AG09319 (cell line): ENCODE measurements at regions not wholly inside any gene's neighbourhood (a gene's known extent, or its start where the extent isn't known, plus 50 kb on each side); places are given as distances from the start of the nearest gene placed in this dataset.

Source experiments
- DNase-seq: peaks from one replicate; pipeline ENCODE4 v3.0.0-alpha.2; 2010; ENCODE audit warnings: low read depth; ENCODE audit errors: extremely low read depth
- CTCF ChIP-seq: IDR thresholded peaks from 2 replicates; pipeline ENCODE4 v1.5.1; 2011; ENCODE audit warnings: low read depth, mild to moderate bottlenecking, inconsistent platforms, low read length, moderate library complexity

- no peak for DNase-seq
- TF ChIP-seq CTCF: no peak
Observed at GRCh38 chr11:90849312-90849711, 626.5 kb upstream of the CHORDC1 start.

DNA sequence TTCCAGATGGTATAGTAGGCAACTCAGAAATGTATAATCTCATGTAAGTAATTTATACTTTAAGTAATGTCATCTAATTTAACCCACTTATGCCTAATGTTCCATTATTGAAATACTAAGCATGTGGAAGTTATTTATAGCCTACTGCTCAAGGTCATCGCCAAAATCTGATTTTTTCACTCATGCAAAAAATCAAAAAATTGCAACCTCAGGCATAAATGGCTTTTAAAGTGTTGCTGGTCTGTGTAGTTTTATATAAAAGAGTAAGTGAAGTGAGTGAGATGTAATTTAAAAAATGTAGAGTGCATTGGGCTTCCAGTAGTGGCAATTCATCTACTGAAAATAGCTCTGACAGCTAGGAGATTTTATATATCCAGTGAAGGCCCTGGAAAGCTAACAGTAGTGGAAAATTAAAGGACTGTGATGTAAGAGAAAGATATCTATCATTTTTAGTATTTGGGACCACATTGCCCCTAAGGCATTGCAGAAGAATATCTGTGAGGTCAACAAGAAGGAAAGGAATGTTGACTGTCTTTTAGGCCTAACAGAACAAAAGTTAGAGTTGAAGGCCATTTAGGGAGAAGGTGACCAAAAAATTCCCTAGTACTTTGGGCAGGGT, 624.5 kb upstream of the CHORDC1 start:
- no peak for DNase-seq
- no peak for TF ChIP-seq CTCF

DNA sequence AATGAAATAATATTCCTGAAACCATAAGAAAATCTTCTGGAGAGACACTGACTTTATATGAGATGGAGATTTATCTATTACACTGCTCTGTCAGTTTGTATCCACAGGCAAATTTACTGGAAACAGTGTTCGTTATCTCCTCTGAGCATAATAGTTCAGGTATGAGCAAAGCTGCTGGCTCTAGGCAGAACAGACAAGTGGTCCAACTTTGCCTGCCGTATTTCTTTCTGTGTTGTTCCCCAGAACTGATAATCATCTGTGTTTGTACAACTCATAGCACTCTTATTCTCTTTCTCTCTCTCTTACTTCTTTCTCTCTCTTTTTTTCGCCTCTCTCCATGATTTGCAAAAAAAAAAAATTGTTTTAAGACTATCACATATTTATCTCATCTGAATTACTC, 623.8 kb upstream of the CHORDC1 start:
- DNase-seq: no peak
- no peak for TF ChIP-seq CTCF

DNA sequence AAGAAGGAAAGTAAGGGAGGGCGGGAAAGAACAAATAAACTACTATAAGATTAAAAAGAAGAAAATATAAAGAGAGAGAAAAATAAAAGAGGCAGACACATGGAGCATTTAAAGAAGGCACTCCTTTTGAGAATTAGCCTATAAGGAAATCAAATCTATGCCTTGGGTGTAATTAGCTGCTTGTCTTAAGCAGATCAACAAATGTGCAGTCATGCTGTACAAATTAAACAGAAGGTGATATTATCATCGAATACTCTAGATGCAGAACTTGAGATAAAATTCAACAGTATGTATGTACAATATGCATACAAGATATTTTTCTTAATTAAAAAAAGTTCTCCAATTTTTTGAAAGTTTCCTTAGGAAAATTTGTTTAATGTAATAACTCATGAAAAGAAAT, 623.0 kb upstream of the CHORDC1 start:
- DNase-seq: no peak
- TF ChIP-seq CTCF: no peak

DNA sequence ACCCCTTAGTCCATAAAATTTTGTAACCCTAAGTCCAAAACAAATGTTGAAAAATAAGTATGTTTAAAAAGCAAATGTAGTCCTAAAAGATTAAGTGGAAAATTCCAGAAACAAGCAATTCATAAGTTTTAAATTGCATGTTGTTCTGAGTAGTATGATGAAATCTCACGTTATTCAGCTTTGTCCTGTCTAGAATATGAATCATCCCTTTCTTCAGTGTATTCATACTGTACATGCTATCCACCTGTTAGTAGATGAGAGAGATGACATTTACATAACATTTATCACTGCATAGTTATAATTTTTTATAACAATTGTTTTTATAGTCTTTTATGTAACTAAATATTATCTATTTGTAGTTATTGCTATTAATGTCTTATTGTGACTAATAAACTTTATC, 622.3 kb upstream of the CHORDC1 start:
- no peak for TF ChIP-seq CTCF
- DNase-seq: no peak

DNA sequence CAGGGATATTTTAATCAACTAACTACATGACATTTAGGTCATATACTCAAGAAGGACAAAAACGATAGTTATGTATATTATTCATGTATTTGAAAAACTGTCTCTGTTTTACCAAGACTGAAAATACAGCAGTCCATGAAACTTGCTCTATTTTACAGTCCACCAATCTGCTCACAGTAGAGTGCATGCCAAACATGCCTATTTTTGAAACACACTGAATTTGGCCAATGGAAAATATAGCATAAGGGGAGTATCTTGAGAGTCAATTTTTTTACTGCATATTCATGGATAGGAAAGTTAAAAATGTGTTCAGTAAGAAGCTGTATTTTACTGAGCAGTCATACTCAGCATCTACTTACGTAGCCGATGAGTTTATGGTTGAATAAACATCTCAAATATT, 621.2 kb upstream of the CHORDC1 start:
- no peak for TF ChIP-seq CTCF
- no peak for DNase-seq

DNA sequence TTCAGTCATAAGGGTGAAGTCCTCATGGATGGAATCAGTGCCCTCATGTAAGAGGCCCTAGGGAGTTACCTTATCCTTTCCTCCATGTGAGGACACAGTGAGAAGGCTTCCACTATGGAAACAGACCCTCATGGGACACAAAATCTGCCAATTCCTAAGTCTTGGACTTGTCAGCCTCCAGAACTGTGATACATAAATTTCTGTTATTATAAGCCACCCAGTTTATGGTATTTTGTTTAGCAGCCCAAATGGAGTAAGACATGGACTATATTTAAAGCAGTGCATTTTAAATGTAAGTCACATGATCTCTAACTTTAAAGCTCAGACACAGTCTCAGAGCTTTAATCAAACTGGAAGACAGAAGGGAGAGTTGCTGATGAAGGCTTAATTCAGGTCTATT, 619.8 kb upstream of the CHORDC1 start:
- TF ChIP-seq CTCF: no peak
- DNase-seq: no peak
